IMR-90 (cell line): ENCODE measurements at regions not wholly inside any gene's neighbourhood (a gene's known extent, or its start where the extent isn't known, plus 50 kb on each side); places are given as distances from the start of the nearest gene placed in this dataset.

Experiments used
- ATAC-seq: fragments of 200-7000 bp; cut with Tn5 transposase; 2 replicates; pipeline ENCODE4 v1.9.1; 2020; ENCODE audit warnings: low read depth, mild to moderate bottlenecking, moderate library complexity
- BruUV-seq: library from RNA; stranded (reverse); fragments of 400-500 nt; replicated peaks from 2 replicates; lab custom pipeline; 2021; lab: Mats Ljungman, UMichigan
- CTCF ChIA-PET: fragments of 300-600 bp; formaldehyde crosslinking; extraction: SDS; loops from one replicate; lab custom pipeline; 2021; ENCODE audit warnings: antibody characterized with exemption; lab: Yijun Ruan, JAX
- POLR2A ChIA-PET: fragments of 300-600 bp; sonication (Branson Sonifier 250); formaldehyde crosslinking; loops from one replicate; lab custom pipeline; 2022; ENCODE audit warnings: antibody characterized with exemption; ENCODE audit not compliant: unreplicated experiment; lab: Charles Lee
- DNase-seq: peaks from one replicate; pipeline ENCODE4 v3.0.0; 2013
- H2AFZ ChIP-seq: replicated peaks from 2 replicates; pipeline ENCODE3; 2013; ENCODE audit warnings: low read length, mild to moderate bottlenecking; ENCODE audit not compliant: poor library complexity
- H2AK5ac ChIP-seq: 2 replicates; pipeline ENCODE4 v1.6.1; 2013; ENCODE audit warnings: low read depth, low read length, inconsistent platforms
- H2AK9ac ChIP-seq: replicated peaks from 2 replicates; pipeline ENCODE3; 2013; ENCODE audit warnings: mild to moderate bottlenecking, low read depth, low read length, moderate library complexity; ENCODE audit not compliant: poor library complexity
- H2BK120ac ChIP-seq: 2 replicates; pipeline ENCODE4 v1.6.1; 2013; ENCODE audit warnings: low read depth, low read length, inconsistent platforms
- H2BK15ac ChIP-seq: 3 replicates; pipeline ENCODE4 v1.6.1; 2013; ENCODE audit warnings: low read depth, low read length, inconsistent platforms
- H2BK20ac ChIP-seq: 2 replicates; pipeline ENCODE4 v1.6.1; 2013; ENCODE audit warnings: low read depth, mild to moderate bottlenecking, inconsistent platforms, low read length, moderate library complexity
- H2BK5ac ChIP-seq: 2 replicates; pipeline ENCODE4 v1.6.1; 2013; ENCODE audit warnings: mild to moderate bottlenecking, low read depth, low read length, inconsistent platforms; ENCODE audit not compliant: poor library complexity, severe bottlenecking
- H3K14ac ChIP-seq: replicated peaks from 2 replicates; pipeline ENCODE4 v1.6.1; 2013; ENCODE audit warnings: low read depth, low read length, inconsistent platforms
- H3K18ac ChIP-seq: 2 replicates; pipeline ENCODE4 v1.6.1; 2013; ENCODE audit warnings: low read depth, low read length, control low read depth
- H3K23ac ChIP-seq: 2 replicates; pipeline ENCODE4 v1.6.1; 2013; ENCODE audit warnings: low read depth, low read length, inconsistent platforms
- H3K27ac ChIP-seq: 2 replicates; pipeline ENCODE4 v1.5.1; 2013; ENCODE audit warnings: mild to moderate bottlenecking, control low read depth, low read length; ENCODE audit not compliant: insufficient read depth
- H3K27me3 ChIP-seq: 2 replicates; pipeline ENCODE4 v1.6.1; 2013; ENCODE audit warnings: low read length; ENCODE audit not compliant: control insufficient read depth, insufficient read depth
- H3K36me3 ChIP-seq: 2 replicates; pipeline ENCODE4 v1.6.1; 2013; ENCODE audit warnings: low read length, mixed read lengths; ENCODE audit not compliant: control insufficient read depth, insufficient read depth
- H3K4ac ChIP-seq: 2 replicates; pipeline ENCODE4 v1.6.1; 2013; ENCODE audit warnings: low read depth, low read length, inconsistent platforms
- H3K4me1 ChIP-seq: 2 replicates; pipeline ENCODE4 v1.6.1; 2013; ENCODE audit warnings: low read length, mixed read lengths; ENCODE audit not compliant: control insufficient read depth, insufficient read depth
- H3K4me2 ChIP-seq: 2 replicates; pipeline ENCODE4 v1.6.1; 2013; ENCODE audit warnings: low read depth, mild to moderate bottlenecking, control low read depth, low read length, moderate library complexity
- H3K4me3 ChIP-seq: 2 replicates; pipeline ENCODE4 v1.5.1; 2013; ENCODE audit warnings: low read depth, mild to moderate bottlenecking, control low read depth, low read length, moderate library complexity; ENCODE audit not compliant: insufficient read depth
- H3K56ac ChIP-seq: 2 replicates; pipeline ENCODE4 v1.6.1; 2013; ENCODE audit warnings: low read length, inconsistent platforms; ENCODE audit not compliant: insufficient read depth; ENCODE audit errors: extremely low read depth
- H3K79me1 ChIP-seq, 2 experiments: 2 replicates each; pipeline ENCODE4 v1.6.1; 2013; ENCODE audit warnings: low read length in 2 of 2, inconsistent platforms in 1 of 2, low read depth in 1 of 2
- H3K9ac ChIP-seq: 2 replicates; pipeline ENCODE4 v1.6.1; 2013; ENCODE audit warnings: low read depth, low read length, control low read depth
- H3K9me1 ChIP-seq: 2 replicates; pipeline ENCODE4 v1.6.1; 2013; ENCODE audit warnings: low read length, inconsistent platforms; ENCODE audit not compliant: insufficient read depth
- H3K9me3 ChIP-seq: 2 replicates; pipeline ENCODE4 v1.6.1; 2013; ENCODE audit warnings: low read length; ENCODE audit not compliant: control insufficient read depth, insufficient read depth
- H4K20me1 ChIP-seq: 2 replicates; pipeline ENCODE4 v1.6.1; 2013; ENCODE audit warnings: low read length, inconsistent platforms; ENCODE audit not compliant: insufficient read depth
- H4K5ac ChIP-seq: 2 replicates; pipeline ENCODE4 v1.6.1; 2013; ENCODE audit warnings: mild to moderate bottlenecking, low read depth, low read length, control low read depth
- H4K8ac ChIP-seq, 2 experiments: 2 replicates each; pipeline ENCODE4 v1.6.1; 2013; ENCODE audit warnings: low read depth in 2 of 2, low read length in 2 of 2, control low read depth in 1 of 2, inconsistent platforms in 1 of 2
- H4K91ac ChIP-seq: 2 replicates; pipeline ENCODE4 v1.6.1; 2013; ENCODE audit warnings: low read depth, low read length, inconsistent platforms; ENCODE audit not compliant: insufficient read depth
- BHLHE40 ChIP-seq: fragments of 150-350 bp; IDR thresholded peaks from 2 replicates; pipeline ENCODE4 v1.6.1; 2016; ENCODE audit warnings: mild to moderate bottlenecking, low read depth, low read length
- CTCF ChIP-seq: conservative IDR thresholded peaks from 2 replicates; pipeline ENCODE4 v1.5.1; 2012; ENCODE audit warnings: mild to moderate bottlenecking, low read depth, low read length, improper control_type of control experiment
- MAFK ChIP-seq: IDR thresholded peaks from 2 replicates; pipeline ENCODE4 v1.6.1; 2012; ENCODE audit warnings: low read depth, low read length, improper control_type of control experiment
- MAZ ChIP-seq: IDR thresholded peaks from 2 replicates; pipeline ENCODE4 v1.6.1; 2012; ENCODE audit warnings: low read depth, mild to moderate bottlenecking, low read length, improper control_type of control experiment, moderate library complexity, borderline replicate concordance
- MXI1 ChIP-seq: IDR thresholded peaks from 2 replicates; pipeline ENCODE4 v1.6.1; 2012; ENCODE audit warnings: low read depth, mild to moderate bottlenecking, low read length, moderate library complexity, borderline replicate concordance
- NFE2L2 ChIP-seq: fragments of 150-350 bp; IDR thresholded peaks from 2 replicates; pipeline ENCODE4 v1.6.1; 2016; ENCODE audit warnings: low read depth, mild to moderate bottlenecking, low read length
- POLR2A ChIP-seq: IDR thresholded peaks from 2 replicates; pipeline ENCODE4 v1.6.1; 2012; ENCODE audit warnings: mild to moderate bottlenecking, low read depth, low read length
- RAD21 ChIP-seq: IDR thresholded peaks from 2 replicates; pipeline ENCODE4 v1.6.1; 2012; ENCODE audit warnings: low read length, improper control_type of control experiment
- RCOR1 ChIP-seq: IDR thresholded peaks from 2 replicates; pipeline ENCODE4 v1.6.1; 2012; ENCODE audit warnings: mild to moderate bottlenecking, low read length, improper control_type of control experiment; ENCODE audit not compliant: insufficient replicate concordance
- RFX5 ChIP-seq: IDR thresholded peaks from 2 replicates; pipeline ENCODE4 v1.8.0; 2012; ENCODE audit warnings: low read depth, mild to moderate bottlenecking, low read length, moderate library complexity
- SMC3 ChIP-seq: fragments of 150-350 bp; IDR thresholded peaks from 2 replicates; pipeline ENCODE4 v1.6.1; 2016; ENCODE audit warnings: low read depth, mild to moderate bottlenecking, antibody characterized with exemption, low read length, moderate library complexity
- USF2 ChIP-seq: fragments of 150-350 bp; IDR thresholded peaks from 2 replicates; pipeline ENCODE4 v1.6.1; 2017; ENCODE audit warnings: mild to moderate bottlenecking, antibody characterized with exemption, low read length, low read depth
- WGBS, 2 experiments: methylation state at CpG; one replicate each; pipeline versions ENCODE4 v1.1.5 to v1.1.7; 2013; ENCODE audit warnings: missing lambda C conversion rate in 2 of 2; ENCODE audit not compliant: insufficient read length in 1 of 2; ENCODE audit errors: extremely low coverage in 2 of 2; 5-methylcytosine and 5-hydroxymethylcytosine counted together
- dilution Hi-C: fragments of 300-500 bp; cut with HindIII; formaldehyde crosslinking; loops from one replicate; pipeline ENCODE4 v1.14.3; 2018; ENCODE audit warnings: low sequenced_read_pairs; ENCODE audit not compliant: unreplicated experiment
- in situ Hi-C: fragments of 300-500 bp; cut with MboI; formaldehyde crosslinking; loops from 3 replicates; pipeline ENCODE4 v1.14.3; 2019; ENCODE audit warnings: low sequenced_read_pairs, inconsistent platforms, mixed read lengths
- intact Hi-C: fragments of 100-400 bp; cut with micrococcal nuclease; formaldehyde crosslinking; loops from 2 replicates; pipeline ENCODE4 v1.10.0; 2022

- BruUV-seq = no TSS peak
- POLR2A ChIA-PET = no interaction called here
Observed at GRCh38 chr10:4267086-4267773, 482.2 kb upstream of the KLF6 start.

More at GRCh38 chr10:4267086-4267773, 482.2 kb upstream of the KLF6 start:
- Histone ChIP-seq H4K91ac (no peak overlapping the region), H3K27me3 (no peaks in the 10 kb centered on the region), H2AK9ac (no peak overlapping the region), H3K23ac (no peak overlapping the region), H3K4me3 (no peak overlapping the region), H3K9ac (no peak overlapping the region), H2BK15ac (no peak overlapping the region), H3K36me3 (no peaks in the 10 kb centered on the region), H2AFZ (no peak overlapping the region), H3K79me1 (no peaks in the 10 kb centered on the region; a peak in 1 of 4 replicates), H3K56ac (no peak overlapping the region), H3K18ac (no peak overlapping the region), H3K4me2 (no peak overlapping the region), H3K4me1 (peaks cover 11% of the 10 kb centered on the region), H3K27ac (no peak overlapping the region), H2AK5ac (peak overlapping the region; percentile 72; the same call in 1 of the 2 replicates), H2BK20ac (peak overlapping the region; percentile 16; the same call in 1 of the 2 replicates), H3K9me3 (no peaks in the 10 kb centered on the region), H2BK120ac (no peak overlapping the region), H3K4ac (no peak overlapping the region), H2BK5ac (no peak overlapping the region), H4K8ac (0 out of 4 replicates have a peak overlapping the region, but pooled peaks of 1 of the 2 experiments have one; percentile 26), H3K14ac (no peak overlapping the region; the same call in 1 of the 2 replicates), H4K20me1 (no peaks in the 10 kb centered on the region), H4K5ac (no peak overlapping the region), H3K9me1 (peaks cover 5% of the 10 kb centered on the region; the same call in 1 of the 2 replicates)
- dilution Hi-C loops (no loop called here), intact Hi-C loops (no loop called here), in situ Hi-C loops (loop anchor here (25.0 kb wide), 1 partner anchor 495 kb away; no protein-coding TSS in a partner anchor)
- DNase-seq = peak; percentile 32
- 100% methylated on average over 1 of the region's 8 CpGs; no CpG with 5 or more reads in 1 of the 2 experiments for whole genome bisulfite sequencing, 2 experiments
- no peak for ATAC-seq
- TF ChIP-seq RAD21 (peak; percentile 34; the same call in 1 of the 2 replicates), CTCF (peak; percentile 26; the same call in 1 of the 2 replicates), BHLHE40 (no peak), MXI1 (no peak), POLR2A (no peak), NFE2L2 (no peak), MAFK (no peak), MAZ (no peak), RCOR1 (no peak), USF2 (no peak), RFX5 (no peak), SMC3 (peak; percentile 35)
- CTCF ChIA-PET = interaction anchor here (0.6 to 1.5 kb wide), 2 partner anchors 15 to 506 kb away, joined by 3 to 6 read pairs; no protein-coding TSS in a partner anchor
